CD4-positive, CD25-positive, alpha-beta regulatory T cell (primary cell): ENCODE measurements at regions not wholly inside any gene's neighbourhood (a gene's known extent, or its start where the extent isn't known, plus 50 kb on each side); places are given as distances from the start of the nearest gene placed in this dataset.

Source experiments
- ATAC-seq, 2 donors: fragments of 150-1000 bp; cut with Tn5 transposase; one replicate each; pipeline ENCODE4 v1.10.0; 2021; ENCODE audit warnings: low read depth in 2 of 2, moderate number of reproducible peaks in 2 of 2, moderate library complexity in 1 of 2
- DNase-seq, 3 donors: peaks; one replicate each; pipeline versions ENCODE4 v3.0.0 to v3.0.0-alpha.2; 2012 to 2022; ENCODE audit warnings: mixed read lengths in 1 of 3
- H3K27ac ChIP-seq: one replicate; pipeline ENCODE4 v1.7.0; 2013; ENCODE audit warnings: mild to moderate bottlenecking, low read length; ENCODE audit not compliant: insufficient read depth, poor library complexity, severe bottlenecking
- H3K27me3 ChIP-seq: one replicate; pipeline ENCODE4 v1.7.0; 2013; ENCODE audit warnings: low read length; ENCODE audit not compliant: control insufficient read depth, insufficient read depth
- H3K36me3 ChIP-seq: one replicate; pipeline ENCODE4 v1.7.0; 2013; ENCODE audit warnings: mild to moderate bottlenecking, low read length, moderate library complexity; ENCODE audit not compliant: control insufficient read depth, insufficient read depth
- H3K4me1 ChIP-seq: 2 replicates; pipeline ENCODE4 v1.7.0; 2013; ENCODE audit warnings: mild to moderate bottlenecking, low read length; ENCODE audit not compliant: insufficient read depth, control insufficient read depth, poor library complexity, severe bottlenecking
- H3K4me3 ChIP-seq: one replicate; pipeline ENCODE4 v1.7.0; 2013; ENCODE audit warnings: low read depth, mild to moderate bottlenecking, low read length, moderate library complexity
- H3K9me3 ChIP-seq, 2 experiments: 1 replicate in 1 of 2; 2 replicates in 1 of 2; pipeline ENCODE4 v1.7.0; 2013; ENCODE audit warnings: low read length in 2 of 2, mild to moderate bottlenecking in 1 of 2, moderate library complexity in 1 of 2; ENCODE audit not compliant: control insufficient read depth in 2 of 2
- H3K27ac Mint-ChIP-seq, 3 donors: one replicate each; pipeline ENCODE4 v1.8.0; 2020 to 2022; ENCODE audit warnings: mild to moderate bottlenecking in 3 of 3, mixed read lengths in 3 of 3, moderate library complexity in 2 of 3
- H3K27me3 Mint-ChIP-seq: one replicate; pipeline ENCODE4 v1.8.0; 2022; ENCODE audit warnings: mild to moderate bottlenecking, mixed read lengths
- H3K36me3 Mint-ChIP-seq: one replicate; pipeline ENCODE4 v1.8.0; 2020; ENCODE audit warnings: mixed read lengths
- H3K4me1 Mint-ChIP-seq, 4 donors: one replicate each; pipeline ENCODE4 v1.8.0; 2020 to 2022; ENCODE audit warnings: mixed read lengths in 4 of 4, mild to moderate bottlenecking in 1 of 4
- H3K4me3 Mint-ChIP-seq, 4 donors: one replicate each; pipeline ENCODE4 v1.8.0; 2020 to 2022; ENCODE audit warnings: mild to moderate bottlenecking in 4 of 4, mixed read lengths in 4 of 4, moderate library complexity in 3 of 4
- H3K9me3 Mint-ChIP-seq, 7 donors: one replicate each; pipeline ENCODE4 v1.8.0; 2020 to 2022; ENCODE audit warnings: mixed read lengths in 7 of 7, mild to moderate bottlenecking in 3 of 7, moderate library complexity in 2 of 7

DNA sequence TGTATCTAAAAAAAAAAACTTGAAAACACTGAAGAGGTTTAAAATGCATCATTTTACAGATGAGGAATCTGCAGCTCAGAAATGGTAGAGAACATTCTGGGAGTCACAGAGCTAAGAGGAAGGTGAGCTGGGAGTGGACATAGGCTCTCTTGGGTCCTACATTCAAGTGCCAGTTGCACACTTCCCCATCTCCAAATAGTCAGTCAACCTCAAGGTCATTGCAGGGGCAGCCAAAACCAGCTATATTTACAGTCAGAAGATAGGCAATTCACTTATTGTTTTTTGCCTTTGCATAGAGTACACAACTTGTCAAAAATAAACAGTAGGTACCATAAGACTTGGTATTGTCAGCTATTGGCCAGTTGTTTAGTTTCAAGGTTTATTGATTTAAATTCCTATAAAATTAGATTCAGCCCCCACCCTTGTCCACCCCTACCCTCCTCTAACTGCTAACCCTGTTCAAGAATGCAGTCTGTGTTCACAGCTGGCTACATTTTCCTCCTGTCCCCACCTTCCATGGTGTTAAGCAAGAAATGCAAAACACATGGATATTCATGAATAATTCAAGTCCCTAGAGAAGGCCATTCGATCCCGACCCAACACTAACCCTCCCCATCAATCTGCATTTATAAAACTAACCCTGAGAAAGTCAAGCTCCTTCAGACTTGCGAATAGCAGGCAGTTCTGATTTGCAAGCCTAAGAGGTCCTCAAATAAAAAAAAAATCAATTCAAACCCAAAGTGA, 567.0 kb upstream of the MCTP2 start:
- Mint-ChIP-seq H3K9me3 (peaks cover 0 to 2% (median 0%) of the 10 kb centered on the region in 7 donors), H3K4me3 (no peak overlapping the region), H3K27ac (no peak overlapping the region), H3K36me3 (no peaks in the 10 kb centered on the region), H3K27me3 (no peaks in the 10 kb centered on the region), H3K4me1 (no peaks in the 10 kb centered on the region)
- Histone ChIP-seq H3K27me3 (no peaks in the 10 kb centered on the region), H3K4me1 (no peaks in the 10 kb centered on the region), H3K36me3 (no peaks in the 10 kb centered on the region), H3K9me3 (no peaks in the 10 kb centered on the region), H3K27ac (no peak overlapping the region), H3K4me3 (no peak overlapping the region)
- ATAC-seq (no peak), DNase-seq (no peak)

DNA sequence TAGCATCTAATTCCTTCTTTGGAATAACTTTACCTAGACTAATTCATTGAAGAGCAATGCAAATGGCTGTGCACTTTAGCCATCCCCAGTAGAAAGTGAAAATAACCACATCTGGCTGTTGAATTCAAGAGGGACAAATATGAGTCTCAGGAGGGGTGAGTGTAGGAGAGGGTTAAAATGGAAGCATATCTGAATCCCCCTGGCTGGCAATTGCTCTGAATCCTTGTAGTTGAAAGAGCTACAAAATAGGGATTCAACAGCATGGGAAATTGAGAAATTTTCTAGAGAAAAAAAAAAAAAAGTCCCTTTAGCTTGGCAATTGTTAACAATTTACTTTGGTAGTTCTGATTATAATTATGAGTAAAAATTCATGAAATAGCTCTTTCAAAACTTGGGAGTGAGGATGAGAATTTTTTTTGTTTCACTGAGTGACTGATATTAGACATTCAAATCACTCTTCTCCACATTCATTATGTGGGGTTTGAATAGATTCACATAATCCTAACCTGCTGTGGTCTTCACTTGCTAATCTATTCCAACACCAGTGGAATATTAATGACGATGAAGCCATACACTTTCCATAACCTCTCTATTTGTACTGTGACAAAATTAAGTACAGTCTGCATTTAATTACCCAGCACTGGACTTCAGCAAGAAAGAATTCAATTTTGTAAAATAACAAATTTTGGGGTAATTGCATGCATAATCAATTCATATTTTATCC, 569.0 kb upstream of the MCTP2 start:
- no peaks in the 10 kb centered on the region for H3K27me3 Mint-ChIP-seq
- H3K9me3 Mint-ChIP-seq, result peaks cover 0 to 3% (median 0%) of the 10 kb centered on the region in 7 donors
- H3K4me1 Mint-ChIP-seq, result no peaks in the 10 kb centered on the region
- H3K36me3 Mint-ChIP-seq, result no peaks in the 10 kb centered on the region
- H3K36me3 ChIP-seq, result no peaks in the 10 kb centered on the region
- H3K27ac ChIP-seq, result no peak overlapping the region
- H3K9me3 ChIP-seq, result no peaks in the 10 kb centered on the region
- no peak overlapping the region for H3K27ac Mint-ChIP-seq
- H3K27me3 ChIP-seq, result no peaks in the 10 kb centered on the region
- H3K4me1 ChIP-seq, result no peaks in the 10 kb centered on the region
- no peak for ATAC-seq
- no peak for DNase-seq
- no peak overlapping the region for H3K4me3 ChIP-seq
- H3K4me3 Mint-ChIP-seq, result no peak overlapping the region

DNA sequence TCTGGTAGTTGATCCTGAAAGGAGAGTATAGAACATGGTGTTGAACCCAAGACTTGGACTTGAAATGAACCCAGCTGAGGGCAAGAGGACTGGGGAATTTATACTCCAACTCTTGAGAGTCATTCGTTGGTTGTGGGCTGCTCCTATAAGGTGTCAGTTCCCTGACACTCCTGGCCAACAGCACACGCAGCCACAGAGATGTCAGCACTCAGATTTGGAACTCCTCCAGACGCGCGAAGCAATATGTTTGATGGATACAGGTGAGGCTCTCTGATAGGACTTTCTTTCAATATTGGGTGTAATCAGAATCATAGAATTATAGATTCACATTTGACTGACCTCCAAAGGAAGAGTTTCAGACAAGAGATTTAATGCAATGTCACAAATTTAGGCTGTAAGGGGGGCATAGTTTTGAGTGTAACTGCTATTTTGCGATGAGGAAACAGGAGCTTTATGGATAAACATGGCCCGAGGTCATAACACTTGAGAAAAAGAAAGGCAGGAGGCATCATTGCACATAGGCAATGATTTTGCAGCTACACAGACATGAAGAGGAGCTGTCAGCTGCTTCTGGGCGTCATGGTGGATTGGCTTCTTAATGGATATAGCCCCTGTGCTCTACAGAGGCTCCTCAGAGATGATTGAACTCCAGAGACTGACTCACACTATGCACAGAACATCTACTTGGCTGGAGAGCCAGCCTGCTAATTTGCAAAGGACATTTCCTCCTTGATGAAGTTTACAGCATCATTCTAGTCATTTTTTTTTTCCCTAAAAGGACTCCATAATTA, 569.2 kb upstream of the RGMA start:
- no peak for DNase-seq
- ATAC-seq, result no peak
- Mint-ChIP-seq H3K36me3 (no peaks in the 10 kb centered on the region), H3K4me1 (no peaks in the 10 kb centered on the region), H3K27me3 (no peaks in the 10 kb centered on the region), H3K27ac (no peak overlapping the region), H3K9me3 (peaks cover 0 to 3% (median 0%) of the 10 kb centered on the region in 7 donors), H3K4me3 (no peak overlapping the region)
- no peak overlapping the region for H3K4me3 ChIP-seq
- H3K27ac ChIP-seq, result no peak overlapping the region
- no peaks in the 10 kb centered on the region for H3K36me3 ChIP-seq
- H3K9me3 ChIP-seq, result no peaks in the 10 kb centered on the region
- no peaks in the 10 kb centered on the region for H3K4me1 ChIP-seq
- H3K27me3 ChIP-seq, result no peaks in the 10 kb centered on the region

DNA sequence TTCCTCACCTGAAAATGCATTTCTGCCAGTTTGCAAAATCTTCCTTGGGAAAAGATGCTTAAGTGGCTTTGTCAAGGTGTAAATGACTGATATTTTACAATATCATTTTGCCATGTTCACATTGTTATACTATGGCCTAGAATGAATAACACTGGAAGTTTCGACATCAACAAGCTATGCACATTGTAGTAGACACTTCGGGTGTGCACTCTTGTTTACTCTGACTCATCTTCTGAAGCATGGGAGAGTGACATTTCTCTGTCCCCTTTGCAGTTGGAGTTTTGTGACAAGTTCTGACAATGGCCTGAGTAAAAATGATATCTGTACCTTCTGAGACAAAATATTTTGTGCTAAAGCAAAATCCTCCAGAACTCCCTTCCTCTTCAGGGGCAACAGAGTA, 567.0 kb upstream of the RGMA start:
- Histone ChIP-seq H3K27ac (no peak overlapping the region), H3K36me3 (no peaks in the 10 kb centered on the region), H3K9me3 (no peaks in the 10 kb centered on the region), H3K27me3 (no peaks in the 10 kb centered on the region), H3K4me1 (no peaks in the 10 kb centered on the region), H3K4me3 (no peak overlapping the region)
- H3K27ac Mint-ChIP-seq, result no peak overlapping the region
- ATAC-seq (no peak), DNase-seq (no peak)
- no peaks in the 10 kb centered on the region for H3K27me3 Mint-ChIP-seq
- no peaks in the 10 kb centered on the region for H3K36me3 Mint-ChIP-seq
- no peak overlapping the region for H3K4me3 Mint-ChIP-seq
- H3K9me3 Mint-ChIP-seq, result peaks cover 0 to 3% (median 0%) of the 10 kb centered on the region in 7 donors
- H3K4me1 Mint-ChIP-seq, result no peaks in the 10 kb centered on the region

DNA sequence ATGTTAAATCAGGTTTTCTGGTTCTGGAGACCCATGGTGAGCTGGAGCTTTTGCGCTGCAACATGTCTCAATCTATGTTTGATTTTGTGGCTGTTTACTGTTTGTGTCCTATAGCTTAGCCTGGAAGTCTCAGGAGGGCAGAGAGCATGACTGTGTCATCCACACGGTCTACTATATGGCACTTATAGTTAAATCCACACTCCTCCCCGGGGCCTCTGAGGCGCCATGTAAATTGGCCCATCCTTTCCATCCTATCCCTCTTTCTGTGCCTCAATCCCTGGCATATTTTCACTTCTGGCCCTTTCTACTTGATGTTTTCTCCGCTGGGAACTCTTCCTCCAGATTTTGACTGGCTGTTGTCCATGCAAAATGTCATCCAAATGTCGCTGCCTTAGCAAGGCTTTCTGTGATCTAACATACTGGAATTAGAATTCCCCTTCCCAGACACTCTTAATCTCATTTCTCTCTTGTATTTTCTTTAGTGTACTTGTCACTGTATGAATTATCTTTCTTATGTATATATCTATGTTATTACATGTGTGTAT, 560.8 kb upstream of the RGMA start:
- ATAC-seq (no peak), DNase-seq (no peak)
- Mint-ChIP-seq H3K4me1 (no peaks in the 10 kb centered on the region), H3K27ac (no peak overlapping the region), H3K9me3 (peaks cover 0 to 2% (median 0%) of the 10 kb centered on the region in 7 donors), H3K4me3 (no peak overlapping the region), H3K27me3 (no peaks in the 10 kb centered on the region), H3K36me3 (no peaks in the 10 kb centered on the region)
- no peaks in the 10 kb centered on the region for H3K9me3 ChIP-seq
- H3K27me3 ChIP-seq, result no peaks in the 10 kb centered on the region
- no peaks in the 10 kb centered on the region for H3K36me3 ChIP-seq
- no peak overlapping the region for H3K27ac ChIP-seq
- H3K4me1 ChIP-seq, result no peaks in the 10 kb centered on the region
- H3K4me3 ChIP-seq, result no peak overlapping the region

DNA sequence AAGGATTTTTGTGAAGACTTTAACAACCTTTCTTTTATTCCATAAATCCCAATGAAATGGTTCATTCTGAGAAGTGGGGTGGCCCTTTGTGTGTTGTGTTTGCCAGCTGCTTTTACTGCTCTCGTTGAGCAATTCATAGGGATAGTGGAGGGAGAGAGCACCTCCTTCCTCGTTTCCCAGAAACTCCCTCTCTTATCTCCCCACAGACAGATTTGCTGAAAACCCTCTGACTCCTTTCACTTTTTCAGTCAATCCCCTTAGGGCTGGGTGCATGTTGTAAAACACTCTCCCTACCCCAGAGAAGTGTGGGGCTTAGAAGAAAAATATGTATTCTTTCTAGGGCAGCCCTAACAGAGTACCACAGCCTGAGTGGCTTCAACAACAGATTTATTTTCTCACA, 557.2 kb upstream of the RGMA start:
- H3K27ac Mint-ChIP-seq, result no peak overlapping the region

DNA sequence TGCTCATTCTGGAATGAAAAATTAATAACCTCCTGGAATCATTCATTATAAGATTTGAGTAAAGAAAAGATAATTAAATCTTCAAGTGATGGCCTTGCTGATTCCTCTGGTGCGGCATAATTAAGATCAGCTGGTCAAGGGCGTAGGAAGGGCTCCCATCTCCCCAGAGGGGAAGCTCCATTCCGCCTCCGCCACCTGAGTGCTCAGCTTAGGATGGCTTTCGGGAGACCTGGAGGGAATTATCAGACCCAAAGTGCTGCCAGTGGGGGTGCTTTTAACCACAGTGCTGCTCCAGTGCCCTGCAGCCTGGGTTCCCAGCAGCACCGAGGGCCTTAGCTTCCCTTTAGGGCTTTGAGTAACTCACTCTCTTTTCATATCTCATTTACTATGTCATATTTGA, 556.6 kb upstream of the RGMA start:
- no peaks in the 10 kb centered on the region for H3K4me1 Mint-ChIP-seq
- ATAC-seq (no peak), DNase-seq (no peak)
- no peaks in the 10 kb centered on the region for H3K36me3 Mint-ChIP-seq
- no peak overlapping the region for H3K4me3 Mint-ChIP-seq
- no peak overlapping the region for H3K27ac Mint-ChIP-seq
- H3K27me3 ChIP-seq, result no peaks in the 10 kb centered on the region
- H3K36me3 ChIP-seq, result no peaks in the 10 kb centered on the region
- H3K4me3 ChIP-seq, result no peak overlapping the region
- no peak overlapping the region for H3K27ac ChIP-seq
- H3K4me1 ChIP-seq, result no peaks in the 10 kb centered on the region
- no peaks in the 10 kb centered on the region for H3K27me3 Mint-ChIP-seq
- H3K9me3 Mint-ChIP-seq, result peaks cover 0 to 2% (median 0%) of the 10 kb centered on the region in 7 donors
- no peaks in the 10 kb centered on the region for H3K9me3 ChIP-seq

More for the DNA sequence above, 557.2 kb upstream of the RGMA start:
- no peak overlapping the region for H3K4me3 ChIP-seq
- no peaks in the 10 kb centered on the region for H3K36me3 ChIP-seq
- H3K27me3 ChIP-seq, result no peaks in the 10 kb centered on the region
- ATAC-seq, result no peak
- no peak overlapping the region for H3K27ac ChIP-seq
- Mint-ChIP-seq H3K9me3 (peaks cover 0 to 2% (median 0%) of the 10 kb centered on the region in 7 donors), H3K36me3 (no peaks in the 10 kb centered on the region), H3K27me3 (no peaks in the 10 kb centered on the region), H3K4me3 (no peak overlapping the region), H3K4me1 (no peaks in the 10 kb centered on the region)
- no peaks in the 10 kb centered on the region for H3K9me3 ChIP-seq
- H3K4me1 ChIP-seq, result no peaks in the 10 kb centered on the region
- no peak for DNase-seq
